ENCODE measurements at regions not wholly inside any gene's neighbourhood (a gene's known extent, or its start where the extent isn't known, plus 50 kb on each side); places are given as distances from the start of the nearest gene placed in this dataset.

DNA sequence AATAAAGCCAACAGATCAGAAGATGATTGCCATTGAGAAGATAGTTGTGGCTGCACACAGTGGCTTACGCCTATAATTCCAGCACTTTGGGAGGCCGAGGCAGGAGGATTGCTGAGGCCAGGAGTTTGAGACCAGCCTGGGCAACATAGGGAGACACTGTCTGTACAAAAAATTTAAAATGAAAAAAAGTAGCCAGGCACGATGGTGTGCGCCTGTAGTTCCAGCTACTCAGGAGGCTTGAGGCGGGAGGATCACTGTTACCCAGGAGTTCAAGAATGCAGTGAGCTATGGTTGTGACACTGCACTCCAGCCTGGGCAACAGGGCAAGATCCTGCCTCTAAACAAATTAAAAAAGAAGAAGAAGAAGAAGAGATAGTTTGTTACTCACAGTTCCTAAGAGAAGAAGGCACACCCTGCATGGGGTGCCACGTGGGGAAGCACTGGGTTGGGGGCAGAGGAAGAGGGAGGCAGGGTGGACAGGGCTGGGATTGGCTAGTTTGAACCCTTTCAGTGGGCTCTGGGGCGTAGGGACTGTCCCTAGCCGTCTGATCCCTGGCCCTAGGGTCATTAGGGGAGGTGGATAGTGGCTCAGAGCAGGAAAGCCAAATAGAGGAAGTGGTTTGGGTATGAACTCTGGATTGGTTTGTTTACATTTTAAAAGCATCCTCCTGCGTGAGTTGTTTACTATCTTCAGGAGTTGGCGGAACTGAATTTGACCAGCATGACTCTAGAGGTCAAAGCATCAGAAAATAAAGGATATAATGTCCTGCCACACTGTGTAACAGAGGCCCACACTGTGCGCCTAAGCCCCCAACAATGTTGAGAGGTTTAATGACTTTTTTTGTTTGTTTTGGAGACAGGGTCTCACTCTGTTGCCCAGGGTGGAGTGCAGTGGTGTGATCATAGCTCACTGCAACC, 60.5 kb upstream of the MEDAG start:
- TF ChIP-seq, protein P1, sequence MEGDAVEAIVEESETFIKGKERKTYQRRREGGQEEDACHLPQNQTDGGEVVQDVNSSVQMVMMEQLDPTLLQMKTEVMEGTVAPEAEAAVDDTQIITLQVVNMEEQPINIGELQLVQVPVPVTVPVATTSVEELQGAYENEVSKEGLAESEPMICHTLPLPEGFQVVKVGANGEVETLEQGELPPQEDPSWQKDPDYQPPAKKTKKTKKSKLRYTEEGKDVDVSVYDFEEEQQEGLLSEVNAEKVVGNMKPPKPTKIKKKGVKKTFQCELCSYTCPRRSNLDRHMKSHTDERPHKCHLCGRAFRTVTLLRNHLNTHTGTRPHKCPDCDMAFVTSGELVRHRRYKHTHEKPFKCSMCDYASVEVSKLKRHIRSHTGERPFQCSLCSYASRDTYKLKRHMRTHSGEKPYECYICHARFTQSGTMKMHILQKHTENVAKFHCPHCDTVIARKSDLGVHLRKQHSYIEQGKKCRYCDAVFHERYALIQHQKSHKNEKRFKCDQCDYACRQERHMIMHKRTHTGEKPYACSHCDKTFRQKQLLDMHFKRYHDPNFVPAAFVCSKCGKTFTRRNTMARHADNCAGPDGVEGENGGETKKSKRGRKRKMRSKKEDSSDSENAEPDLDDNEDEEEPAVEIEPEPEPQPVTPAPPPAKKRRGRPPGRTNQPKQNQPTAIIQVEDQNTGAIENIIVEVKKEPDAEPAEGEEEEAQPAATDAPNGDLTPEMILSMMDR (IDR thresholded peaks at IDR 0.05; ENCODE audit: borderline replicate concordance, extremely low read depth, low read length, poor library complexity, severe bottlenecking): no peak
- no peak for TF ChIP-seq EZH2 (IDR thresholded peaks at IDR 0.05; ENCODE audit: borderline replicate concordance, low read depth, low read length, severe bottlenecking)
